HG03175 (cell line): ENCODE measurements at regions not wholly inside any gene's neighbourhood (a gene's known extent, or its start where the extent isn't known, plus 50 kb on each side); places are given as distances from the start of the nearest gene placed in this dataset.
"Not testable (repeated sequence)": the region's sequence is repeated elsewhere in the genome, so short reads cannot be mapped to it uniquely, and the experiment has no call there.

Experiments used
- ATAC-seq: cut with Tn5 transposase; IDR thresholded peaks from one replicate; pipeline ENCODE4 v1.9.1; 2021; ENCODE audit warnings: mild to moderate bottlenecking, moderate library complexity; ENCODE audit not compliant: unreplicated experiment

- no peak for ATAC-seq
These were observed 434.5 kb upstream of the GOT2 start for GRCh38 chr16:59168461-59169114.

GRCh38 chr16:59164461-59164860 is 430.3 kb upstream of the GOT2 start:
- ATAC-seq, result no peak

- ATAC-seq, result no peak
These were observed 429.4 kb upstream of the GOT2 start for GRCh38 chr16:59163371-59164055.

- no peak for ATAC-seq
These were observed 427.6 kb upstream of the GOT2 start for GRCh38 chr16:59161679-59162078.

GRCh38 chr16:59154295-59154694 is 420.2 kb upstream of the GOT2 start:
- no peak for ATAC-seq

- no peak for ATAC-seq
These were observed 414.6 kb upstream of the GOT2 start for GRCh38 chr16:59148769-59149155.

- no peak for ATAC-seq
These were observed 414.1 kb upstream of the GOT2 start for GRCh38 chr16:59148056-59148768.

- peak; percentile 76 for ATAC-seq
These were observed 412.0 kb upstream of the GOT2 start for GRCh38 chr16:59146140-59146539.

GRCh38 chr16:59144841-59145240 is 410.7 kb upstream of the GOT2 start:
- no peak for ATAC-seq

- ATAC-seq, result no peak
These were observed 410.2 kb upstream of the GOT2 start for GRCh38 chr16:59144326-59144725.

GRCh38 chr16:59126486-59126885 is 392.4 kb upstream of the GOT2 start:
- ATAC-seq, result no peak

GRCh38 chr16:59124056-59124455 is 389.9 kb upstream of the GOT2 start:
- ATAC-seq, result no peak

GRCh38 chr16:59123479-59123878 is 389.4 kb upstream of the GOT2 start:
- ATAC-seq, result no peak

GRCh38 chr16:59122262-59122537 is 388.1 kb upstream of the GOT2 start:
- ATAC-seq, result no peak

GRCh38 chr16:59121411-59122261 is 387.5 kb upstream of the GOT2 start:
- no peak for ATAC-seq

GRCh38 chr16:59116744-59117143 is 382.6 kb upstream of the GOT2 start:
- no peak for ATAC-seq

- no peak for ATAC-seq
These were observed 380.7 kb upstream of the GOT2 start for GRCh38 chr16:59114790-59115189.

GRCh38 chr16:59113004-59113670 is 379.0 kb upstream of the GOT2 start:
- ATAC-seq, result no peak

- no peak for ATAC-seq
These were observed 377.2 kb upstream of the GOT2 start for GRCh38 chr16:59111280-59111679.

- ATAC-seq, result no peak
These were observed 374.3 kb upstream of the GOT2 start for GRCh38 chr16:59108374-59108773.

GRCh38 chr16:59096682-59097081 is 362.6 kb upstream of the GOT2 start:
- ATAC-seq, result not testable (repeated sequence)
